HUES48 (cell line): ENCODE measurements at regions not wholly inside any gene's neighbourhood (a gene's known extent, or its start where the extent isn't known, plus 50 kb on each side); places are given as distances from the start of the nearest gene placed in this dataset.

Source experiments
- H3K27ac ChIP-seq: one replicate; pipeline ENCODE4 v1.7.0; 2013; ENCODE audit warnings: low read depth, low read length, inconsistent platforms
- H3K27me3 ChIP-seq: 2 replicates; pipeline ENCODE4 v1.6.1; 2013; ENCODE audit warnings: mild to moderate bottlenecking, low read length; ENCODE audit not compliant: control insufficient read depth, insufficient read depth
- H3K36me3 ChIP-seq: 2 replicates; pipeline ENCODE4 v1.6.1; 2013; ENCODE audit warnings: low read length; ENCODE audit not compliant: control insufficient read depth, insufficient read depth
- H3K4me1 ChIP-seq: 2 replicates; pipeline ENCODE4 v1.6.1; 2013; ENCODE audit warnings: mild to moderate bottlenecking, low read length; ENCODE audit not compliant: control insufficient read depth, insufficient read depth
- H3K4me3 ChIP-seq: 2 replicates; pipeline ENCODE4 v1.5.1; 2013; ENCODE audit warnings: mild to moderate bottlenecking, low read depth, low read length
- H3K9ac ChIP-seq: 2 replicates; pipeline ENCODE4 v1.6.1; 2013; ENCODE audit warnings: mild to moderate bottlenecking, low read depth, low read length, moderate library complexity
- H3K9me3 ChIP-seq: 2 replicates; pipeline ENCODE4 v1.6.1; 2013; ENCODE audit warnings: low read length; ENCODE audit not compliant: control insufficient read depth, insufficient read depth

DNA sequence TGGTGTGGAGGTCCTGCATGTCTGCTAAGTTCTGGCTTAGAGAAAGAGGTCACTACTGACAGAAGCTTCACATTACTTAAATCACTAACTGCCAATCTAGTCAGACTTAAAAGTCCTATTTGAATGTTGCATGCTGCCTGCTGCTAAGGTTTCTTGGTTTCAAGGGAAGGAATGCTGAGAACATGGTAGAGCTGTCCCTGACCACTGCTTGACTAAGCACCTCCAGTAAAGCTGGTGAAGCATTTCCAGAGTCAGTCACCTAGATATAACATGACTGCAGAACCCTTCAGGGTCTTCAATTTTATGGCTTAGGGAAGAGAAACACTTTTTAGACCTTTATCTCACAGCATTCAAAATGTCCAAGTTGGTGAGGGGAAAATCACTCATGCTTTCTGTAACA is 2178.3 kb upstream of the PIK3C3 start:
- no peaks in the 10 kb centered on the region for H3K9me3 ChIP-seq
- no peaks in the 10 kb centered on the region for H3K27me3 ChIP-seq
- no peak overlapping the region for H3K9ac ChIP-seq
- H3K36me3 ChIP-seq: no peaks in the 10 kb centered on the region; the same call in 1 of the 2 replicates
- no peak overlapping the region for H3K27ac ChIP-seq
- peaks cover 5% of the 10 kb centered on the region; the same call in 1 of the 2 replicates for H3K4me1 ChIP-seq
- H3K4me3 ChIP-seq: no peak overlapping the region

DNA sequence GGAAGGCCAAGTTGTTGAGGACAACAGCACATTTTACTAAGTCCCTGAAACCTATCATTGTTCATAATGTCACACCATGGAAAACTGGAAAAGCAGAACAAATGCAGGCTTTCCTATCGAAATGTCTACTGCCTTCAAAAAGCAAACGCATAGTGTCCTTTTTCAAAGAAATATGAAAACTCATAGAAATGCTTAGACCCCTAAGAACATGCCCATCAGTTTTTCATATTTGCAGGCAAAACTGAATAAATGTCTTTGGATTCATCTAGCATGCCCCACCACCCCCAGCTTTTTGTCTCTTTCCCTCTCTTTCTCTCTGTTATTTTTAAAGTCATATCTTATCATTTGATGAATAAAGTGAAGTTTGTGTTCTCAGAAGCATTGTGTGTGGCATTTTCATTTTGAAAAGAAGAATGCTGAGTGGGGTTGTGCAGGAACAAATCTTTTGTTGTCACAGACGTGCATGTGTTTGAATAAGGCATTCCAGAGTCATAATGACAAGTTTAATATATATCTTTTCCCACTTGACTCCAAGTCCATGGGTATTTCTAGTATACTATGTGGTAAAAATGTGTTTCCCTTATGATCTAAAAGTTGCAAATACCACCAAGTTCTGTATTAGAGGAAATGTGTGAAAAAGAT is 2180.0 kb upstream of the PIK3C3 start:
- Histone ChIP-seq H3K4me1 (peaks cover 5% of the 10 kb centered on the region; the same call in 1 of the 2 replicates), H3K4me3 (no peak overlapping the region), H3K36me3 (no peaks in the 10 kb centered on the region; the same call in 1 of the 2 replicates), H3K9me3 (no peaks in the 10 kb centered on the region), H3K27me3 (no peaks in the 10 kb centered on the region), H3K27ac (no peak overlapping the region), H3K9ac (no peak overlapping the region)

DNA sequence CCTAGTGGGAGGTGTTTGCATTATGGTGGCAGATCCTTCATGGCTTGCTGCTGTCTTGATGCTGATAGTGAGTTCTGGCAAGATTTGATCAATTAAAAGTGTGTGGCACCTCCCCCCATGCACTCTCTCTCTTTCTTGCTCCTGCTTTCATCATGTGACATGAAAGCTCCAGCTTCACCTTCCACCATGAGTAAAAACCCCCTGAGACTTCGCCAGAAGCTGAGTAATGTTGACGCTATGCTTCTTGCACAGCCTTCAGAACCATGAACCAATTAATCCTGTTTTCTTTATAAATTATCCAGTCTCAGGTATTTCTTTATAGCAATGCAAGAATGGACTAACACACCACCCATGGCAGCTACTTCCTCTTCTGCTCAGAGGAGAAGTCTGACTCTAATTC is 2181.4 kb upstream of the PIK3C3 start:
- Histone ChIP-seq H3K4me3 (no peak overlapping the region), H3K27ac (no peak overlapping the region), H3K27me3 (no peaks in the 10 kb centered on the region), H3K36me3 (no peaks in the 10 kb centered on the region; the same call in 1 of the 2 replicates), H3K4me1 (peaks cover 5% of the 10 kb centered on the region; the same call in 1 of the 2 replicates), H3K9ac (no peak overlapping the region), H3K9me3 (no peaks in the 10 kb centered on the region)

DNA sequence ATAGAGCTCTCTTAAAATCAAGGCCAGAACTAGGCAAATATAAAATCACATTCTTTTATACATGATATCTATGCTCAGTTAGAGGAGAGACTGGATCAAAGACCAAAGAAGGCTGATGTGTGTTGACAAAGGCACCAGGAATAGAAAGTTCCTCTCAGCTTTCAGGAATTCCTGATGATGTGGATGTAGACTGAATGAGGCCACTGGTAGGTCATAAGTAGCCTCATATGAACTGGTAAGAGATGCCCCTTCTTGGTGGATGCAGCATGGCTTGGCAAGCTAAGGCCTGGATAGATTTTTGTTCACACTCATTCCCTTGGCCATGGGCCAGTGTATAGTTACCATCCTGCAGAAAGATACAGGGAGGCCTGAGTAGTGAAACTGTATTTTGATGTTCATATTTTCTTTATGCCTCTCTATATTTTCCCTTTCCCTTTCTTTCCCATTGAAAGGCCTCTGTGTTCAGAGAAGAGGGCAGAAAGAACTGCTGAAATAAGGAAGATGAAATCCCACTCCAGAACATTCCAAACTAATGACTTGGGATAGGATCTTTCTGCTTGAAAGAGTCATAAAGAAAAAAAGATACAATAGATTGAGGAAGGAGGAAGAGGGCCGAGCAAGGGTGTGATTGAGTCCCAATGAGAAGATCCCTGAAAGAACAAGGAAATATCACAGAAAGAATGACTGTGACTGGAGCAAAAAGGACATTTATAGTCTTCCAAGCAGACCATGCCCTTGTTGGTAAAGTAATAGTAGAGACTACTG is 2182.7 kb upstream of the PIK3C3 start:
- no peak overlapping the region for H3K9ac ChIP-seq
- peaks cover 6% of the 10 kb centered on the region for H3K4me1 ChIP-seq
- H3K27ac ChIP-seq: no peak overlapping the region
- no peak overlapping the region for H3K4me3 ChIP-seq
- no peaks in the 10 kb centered on the region for H3K9me3 ChIP-seq
- H3K36me3 ChIP-seq: no peaks in the 10 kb centered on the region; the same call in 1 of the 2 replicates
- no peaks in the 10 kb centered on the region for H3K27me3 ChIP-seq

DNA sequence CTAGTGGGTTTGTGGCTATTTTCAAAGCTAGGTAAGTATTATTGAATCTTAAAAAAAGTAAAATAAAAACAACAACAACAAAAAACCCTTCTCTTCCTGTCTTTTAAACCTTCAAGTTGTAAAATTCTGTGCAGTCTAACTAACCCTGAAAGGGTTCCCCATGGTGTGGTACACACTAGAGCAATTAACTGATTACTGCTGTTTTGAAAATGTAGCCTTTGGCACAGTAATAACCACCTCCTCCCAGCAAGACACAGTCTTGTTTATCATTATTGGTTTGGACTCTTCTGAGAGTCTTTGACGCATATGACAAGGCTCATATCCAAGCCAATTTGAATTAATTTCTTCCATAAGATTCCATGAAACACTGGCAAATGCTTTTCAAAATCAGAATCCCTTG is 2184.6 kb upstream of the PIK3C3 start:
- no peaks in the 10 kb centered on the region for H3K9me3 ChIP-seq
- no peaks in the 10 kb centered on the region; the same call in 1 of the 2 replicates for H3K36me3 ChIP-seq
- peaks cover 14% of the 10 kb centered on the region for H3K4me1 ChIP-seq
- no peak overlapping the region for H3K9ac ChIP-seq
- H3K4me3 ChIP-seq: no peak overlapping the region
- no peaks in the 10 kb centered on the region for H3K27me3 ChIP-seq
- H3K27ac ChIP-seq: no peak overlapping the region

DNA sequence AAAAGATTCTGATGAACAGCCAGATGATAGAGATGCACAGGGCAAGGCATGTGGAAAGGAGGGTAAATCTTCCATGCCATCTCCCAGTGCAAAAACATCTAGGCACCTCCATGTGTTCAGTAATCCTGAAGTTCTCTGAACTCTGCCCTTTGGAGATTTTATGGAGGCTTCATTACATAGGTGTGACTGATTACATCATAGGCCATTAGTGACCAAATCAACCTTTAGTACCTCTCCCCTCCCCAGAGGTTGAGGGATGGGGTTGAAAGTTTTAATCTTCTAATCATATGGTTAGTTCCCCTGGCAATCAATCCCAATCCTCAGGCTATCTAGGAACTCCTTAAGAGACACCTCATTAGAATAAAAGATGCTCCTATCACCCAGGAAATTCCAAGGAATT is 2190.2 kb upstream of the PIK3C3 start:
- Histone ChIP-seq H3K9me3 (no peaks in the 10 kb centered on the region), H3K9ac (no peak overlapping the region)

DNA sequence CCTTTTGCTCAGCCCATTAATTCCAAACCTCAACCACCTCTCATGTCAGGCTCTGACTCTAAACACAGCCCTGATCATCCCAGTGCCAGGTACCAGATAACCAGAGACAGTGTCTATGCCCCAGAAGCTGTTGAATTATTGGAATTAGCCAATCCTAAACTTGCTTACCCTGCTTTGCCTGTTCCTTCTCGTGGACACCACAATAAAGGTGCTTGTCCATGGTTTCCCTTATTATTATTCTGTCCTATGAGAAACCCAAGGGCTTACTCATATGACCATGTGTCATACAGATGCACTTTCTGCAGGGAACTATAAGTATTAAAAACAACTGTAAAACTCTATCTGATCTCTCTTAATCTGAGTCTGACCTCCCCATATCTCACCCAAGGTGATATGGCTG is 2193.8 kb upstream of the PIK3C3 start:
- no peak overlapping the region for H3K4me3 ChIP-seq
- no peaks in the 10 kb centered on the region for H3K9me3 ChIP-seq
- no peaks in the 10 kb centered on the region for H3K27me3 ChIP-seq
- peaks cover 11% of the 10 kb centered on the region; the same call in 1 of the 2 replicates for H3K4me1 ChIP-seq
- H3K36me3 ChIP-seq: 0 out of 2 replicates have a peak, but pooled peaks cover 7% of the 10 kb centered on the region
- H3K9ac ChIP-seq: no peak overlapping the region
- no peak overlapping the region for H3K27ac ChIP-seq

More for the DNA sequence above, 2190.2 kb upstream of the PIK3C3 start:
- Histone ChIP-seq H3K4me1 (peaks cover 21% of the 10 kb centered on the region), H3K27me3 (no peaks in the 10 kb centered on the region), H3K36me3 (0 out of 2 replicates have a peak, but pooled peaks cover 7% of the 10 kb centered on the region), H3K4me3 (no peak overlapping the region), H3K27ac (no peak overlapping the region)

DNA sequence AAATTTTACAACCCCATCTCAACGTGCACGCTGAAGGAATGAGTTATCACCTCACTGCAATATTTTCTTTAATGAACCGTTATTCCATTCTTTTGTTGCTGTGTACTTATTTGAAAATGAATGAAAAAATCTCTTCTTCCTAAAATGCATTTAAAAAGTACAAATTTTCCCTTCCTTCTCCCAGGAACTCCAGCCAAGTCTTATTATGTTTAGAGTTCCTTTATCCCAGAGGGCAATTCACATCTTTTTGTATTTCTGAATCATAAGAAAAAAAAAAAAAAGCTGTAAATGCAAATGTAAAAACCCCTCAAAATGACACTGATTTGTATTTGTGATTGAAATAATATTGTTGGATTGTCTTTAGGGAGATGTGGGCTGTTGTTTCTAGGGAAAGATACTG is 2194.3 kb upstream of the CELF4 start:
- Histone ChIP-seq H3K27ac (no peak overlapping the region), H3K4me1 (peaks cover 11% of the 10 kb centered on the region; the same call in 1 of the 2 replicates), H3K4me3 (no peak overlapping the region), H3K27me3 (no peaks in the 10 kb centered on the region), H3K9me3 (no peaks in the 10 kb centered on the region), H3K9ac (no peak overlapping the region), H3K36me3 (0 out of 2 replicates have a peak, but pooled peaks cover 7% of the 10 kb centered on the region)

DNA sequence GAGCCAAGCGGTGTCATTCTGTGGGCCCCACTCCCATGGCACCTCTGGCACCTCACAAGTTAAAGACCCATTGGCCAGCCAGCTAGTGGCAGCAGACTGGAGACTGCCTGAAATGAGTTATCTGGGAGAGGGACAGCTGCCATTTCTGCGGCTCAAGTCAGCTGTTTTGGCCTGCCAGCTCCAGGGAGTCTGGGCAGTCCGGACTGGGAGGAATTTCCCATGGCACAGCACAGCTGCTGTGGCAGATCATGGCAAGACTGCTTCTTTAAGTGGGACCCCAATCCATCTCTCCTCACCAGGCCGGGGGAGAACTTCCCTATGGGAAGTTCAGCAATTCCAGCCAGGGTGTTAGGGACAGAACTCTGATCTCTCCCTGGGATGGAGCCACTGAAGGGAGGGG is 2187.6 kb upstream of the CELF4 start:
- H3K27me3 ChIP-seq: no peaks in the 10 kb centered on the region
- H3K9ac ChIP-seq: no peak overlapping the region
- no peak overlapping the region for H3K27ac ChIP-seq
- H3K4me1 ChIP-seq: no peaks in the 10 kb centered on the region
- peaks cover 20% of the 10 kb centered on the region for H3K9me3 ChIP-seq
- peaks cover 33% of the 10 kb centered on the region for H3K36me3 ChIP-seq
- H3K4me3 ChIP-seq: no peak overlapping the region

DNA sequence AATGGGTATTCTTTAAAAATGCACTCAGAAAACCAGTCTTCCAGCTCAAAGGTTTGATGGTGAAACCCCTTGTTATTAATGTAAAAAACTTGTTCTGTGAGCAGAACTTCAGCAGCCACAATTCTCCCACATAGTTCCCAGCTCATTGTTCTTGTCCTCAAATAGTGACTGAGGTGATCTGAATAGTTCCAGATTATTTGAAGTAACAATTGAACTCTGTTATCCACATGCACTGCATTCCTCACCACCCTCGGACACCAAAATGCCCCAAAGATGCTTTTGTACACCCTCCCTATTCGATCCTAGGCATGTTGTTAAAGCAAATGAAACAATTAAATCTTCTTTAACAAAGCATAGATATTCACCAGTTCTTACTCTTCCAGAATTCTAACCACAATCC is 2186.8 kb upstream of the CELF4 start:
- Histone ChIP-seq H3K27me3 (no peaks in the 10 kb centered on the region), H3K9ac (no peak overlapping the region), H3K4me3 (no peak overlapping the region), H3K36me3 (peaks cover 33% of the 10 kb centered on the region), H3K27ac (no peak overlapping the region), H3K9me3 (peaks cover 20% of the 10 kb centered on the region), H3K4me1 (no peaks in the 10 kb centered on the region)

DNA sequence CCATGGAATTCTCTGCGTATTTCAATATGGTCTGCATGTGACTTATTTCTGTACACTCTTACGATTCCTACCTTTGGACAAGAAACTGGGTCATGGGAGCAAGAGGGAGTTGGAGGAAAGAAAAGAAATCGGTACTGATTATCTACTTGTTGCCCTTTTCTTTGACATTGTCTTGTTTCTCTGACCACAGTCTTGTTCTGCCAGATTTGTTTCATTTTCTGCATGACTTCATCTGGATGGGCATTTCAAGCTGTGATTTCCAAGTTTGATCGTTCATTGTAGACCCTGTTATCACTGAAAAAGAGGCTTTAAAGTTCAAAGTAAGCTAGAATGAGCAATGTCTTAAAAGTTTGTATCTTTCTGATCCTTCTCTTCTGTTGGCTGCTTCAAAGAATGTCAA is 2186.3 kb upstream of the CELF4 start:
- H3K4me3 ChIP-seq: no peak overlapping the region
- no peaks in the 10 kb centered on the region for H3K4me1 ChIP-seq
- H3K27ac ChIP-seq: no peak overlapping the region
- no peak overlapping the region for H3K9ac ChIP-seq
- H3K27me3 ChIP-seq: no peaks in the 10 kb centered on the region
- H3K36me3 ChIP-seq: peaks cover 33% of the 10 kb centered on the region
- peaks cover 20% of the 10 kb centered on the region for H3K9me3 ChIP-seq
